ENCODE measurements at regions not wholly inside any gene's neighbourhood (a gene's known extent, or its start where the extent isn't known, plus 50 kb on each side); places are given as distances from the start of the nearest gene placed in this dataset.

DNA sequence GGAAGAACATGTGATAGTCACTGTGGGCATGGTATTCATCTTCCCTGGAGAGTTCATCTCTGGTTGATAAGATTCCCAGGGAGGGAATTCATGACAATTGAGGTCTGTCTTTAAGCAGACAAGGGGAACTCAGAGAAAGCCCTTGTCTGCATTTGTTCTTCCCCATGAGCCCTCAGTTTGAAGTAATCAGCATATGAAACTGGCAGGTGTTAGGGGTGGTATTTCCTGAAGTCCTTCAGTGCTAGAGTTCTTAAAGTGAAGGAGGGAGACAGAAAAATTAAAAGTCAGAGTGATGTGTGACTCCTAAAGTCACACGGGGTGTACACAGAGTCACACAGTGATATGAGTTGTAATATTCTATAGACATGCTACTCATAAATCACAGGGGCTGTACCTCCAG lies 60.6 kb upstream of the SYK start:
- Histone ChIP-seq H3K36me3 (ENCODE audit: control insufficient read depth, insufficient read depth, low read length) (no peaks in the 10 kb centered on the region), H3K4me3 (ENCODE audit: low read depth, low read length) (no peak overlapping the region), H3K27me3 (ENCODE audit: control insufficient read depth, insufficient read depth, low read length) (no peaks in the 10 kb centered on the region)
- no peak for TF ChIP-seq CTCF (IDR thresholded peaks at IDR 0.05; ENCODE audit: insufficient read depth, low read length, poor library complexity, severe bottlenecking)
- DNase-seq (ENCODE audit: low read depth), result no peak

DNA sequence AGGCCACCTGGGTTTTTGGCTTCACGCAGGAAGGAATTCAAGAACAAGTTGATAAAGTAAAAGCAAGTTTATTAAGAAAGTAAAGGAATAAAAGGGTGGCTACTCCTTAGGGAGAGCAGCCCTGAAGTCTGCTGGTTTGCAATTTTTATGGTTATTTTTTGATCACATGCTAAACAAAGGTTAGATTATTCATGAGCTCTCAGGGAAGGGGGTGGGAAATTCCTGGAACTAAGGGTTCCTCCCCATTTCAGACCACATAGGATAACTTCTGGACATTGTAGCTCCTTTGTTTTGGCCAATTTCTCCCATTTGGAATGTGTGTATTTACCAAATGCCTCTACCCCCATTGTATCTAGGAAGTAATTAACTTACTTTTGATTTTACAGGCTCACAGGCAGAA lies 63.9 kb upstream of the SYK start:
- no peaks in the 10 kb centered on the region for H3K27me3 ChIP-seq (ENCODE audit: control insufficient read depth, insufficient read depth, low read length)
- no peaks in the 10 kb centered on the region for H3K36me3 ChIP-seq (ENCODE audit: control insufficient read depth, insufficient read depth, low read length)
- no peak for DNase-seq (ENCODE audit: low read depth)
- no peak overlapping the region for H3K4me3 ChIP-seq (ENCODE audit: low read depth, low read length)
- no peak for TF ChIP-seq CTCF (IDR thresholded peaks at IDR 0.05; ENCODE audit: insufficient read depth, low read length, poor library complexity, severe bottlenecking)

DNA sequence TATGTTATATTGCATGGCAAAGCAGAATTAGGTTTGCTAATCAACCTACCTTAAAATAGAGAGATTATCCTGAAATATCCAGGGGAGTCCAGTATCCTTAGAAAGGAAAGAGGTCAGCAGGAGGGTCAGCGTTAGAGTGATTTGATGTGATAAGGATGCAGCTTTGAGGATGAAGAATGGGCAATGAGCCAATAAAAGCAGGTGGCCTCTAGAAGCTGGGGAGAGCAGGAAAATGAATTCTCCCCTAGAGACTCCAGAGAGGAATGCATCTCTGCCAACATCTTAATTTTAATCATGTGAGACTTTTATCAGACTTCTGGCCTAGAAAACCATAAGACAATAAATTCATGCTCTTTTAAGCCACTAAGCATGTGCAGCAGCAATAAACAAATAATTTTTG lies 65.7 kb upstream of the SYK start:
- Histone ChIP-seq H3K36me3 (ENCODE audit: control insufficient read depth, insufficient read depth, low read length) (no peaks in the 10 kb centered on the region), H3K27me3 (ENCODE audit: control insufficient read depth, insufficient read depth, low read length) (no peaks in the 10 kb centered on the region), H3K4me3 (ENCODE audit: low read depth, low read length) (no peak overlapping the region)
- no peak for TF ChIP-seq CTCF (IDR thresholded peaks at IDR 0.05; ENCODE audit: insufficient read depth, low read length, poor library complexity, severe bottlenecking)
- DNase-seq (ENCODE audit: low read depth), result no peak

GRCh38 chr9:90734631-90735030 lies 67.0 kb upstream of the SYK start:
- H3K36me3 ChIP-seq (ENCODE audit: control insufficient read depth, insufficient read depth, low read length), result no peaks in the 10 kb centered on the region
- H3K27me3 ChIP-seq (ENCODE audit: control insufficient read depth, insufficient read depth, low read length), result no peaks in the 10 kb centered on the region
- DNase-seq (ENCODE audit: low read depth), result no peak
- H3K4me3 ChIP-seq (ENCODE audit: low read depth, low read length), result no peak overlapping the region
- no peak for TF ChIP-seq CTCF (IDR thresholded peaks at IDR 0.05; ENCODE audit: insufficient read depth, low read length, poor library complexity, severe bottlenecking)

DNA sequence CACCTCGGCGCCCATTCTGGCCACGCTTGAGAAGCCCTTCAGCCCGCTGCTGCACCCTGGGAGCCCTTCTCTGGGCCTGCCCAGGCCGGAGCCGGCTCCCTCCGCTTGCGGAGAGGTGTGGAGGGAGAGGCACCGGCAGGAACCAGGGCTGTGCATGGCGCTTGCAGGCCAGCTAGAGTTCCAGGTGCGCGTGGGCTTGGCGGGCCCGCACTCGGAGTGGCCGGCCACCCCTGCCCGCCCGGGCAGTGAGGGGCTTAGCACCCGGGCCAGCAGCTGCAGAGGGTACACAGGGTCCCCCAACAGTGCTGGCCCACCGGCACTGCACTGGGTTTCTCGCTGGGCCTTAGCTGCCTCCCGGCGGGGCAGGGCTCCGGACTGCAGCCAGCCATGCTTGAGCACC lies 72.3 kb upstream of the SYK start:
- DNase-seq (ENCODE audit: low read depth), result no peak
- TF ChIP-seq CTCF (IDR thresholded peaks at IDR 0.05; ENCODE audit: insufficient read depth, low read length, poor library complexity, severe bottlenecking), result no peak
- H3K27me3 ChIP-seq (ENCODE audit: control insufficient read depth, insufficient read depth, low read length), result no peaks in the 10 kb centered on the region
- H3K36me3 ChIP-seq (ENCODE audit: control insufficient read depth, insufficient read depth, low read length), result no peaks in the 10 kb centered on the region
- no peak overlapping the region for H3K4me3 ChIP-seq (ENCODE audit: low read depth, low read length)

- Histone ChIP-seq H3K4me3 (ENCODE audit: low read depth, low read length) (no peak overlapping the region), H3K36me3 (ENCODE audit: control insufficient read depth, insufficient read depth, low read length) (no peaks in the 10 kb centered on the region), H3K27me3 (ENCODE audit: control insufficient read depth, insufficient read depth, low read length) (no peaks in the 10 kb centered on the region)
- TF ChIP-seq CTCF (IDR thresholded peaks at IDR 0.05; ENCODE audit: insufficient read depth, low read length, poor library complexity, severe bottlenecking), result no peak
- peak; percentile 34 for DNase-seq (ENCODE audit: low read depth)
Observed at GRCh38 chr9:90727488-90727887, 74.1 kb upstream of the SYK start.
